Vagina (tissue), 2 donors: ENCODE measurements at regions not wholly inside any gene's neighbourhood (a gene's known extent, or its start where the extent isn't known, plus 50 kb on each side); places are given as distances from the start of the nearest gene placed in this dataset.

ENCODE experiments used
- POLR2A ChIP-seq, 2 donors: fragments of 450-650 bp; IDR thresholded peaks; one replicate each; pipeline ENCODE4 v1.6.1; 2017; ENCODE audit warnings: antibody characterized with exemption in 2 of 2, mild to moderate bottlenecking in 2 of 2, moderate library complexity in 2 of 2
- TF ChIP-seq, protein P1 (sequence below), 3 experiments: fragments of 450-650 bp in 2 of 3; fragments of 200-600 bp in 1 of 3; sonication (generic) in 1 of 3; IDR thresholded peaks; one replicate each; pipeline ENCODE4 v1.5.1; 2017 to 2019; ENCODE audit warnings: antibody characterized with exemption in 3 of 3, mild to moderate bottlenecking in 2 of 3, moderate library complexity in 2 of 3

DNA sequence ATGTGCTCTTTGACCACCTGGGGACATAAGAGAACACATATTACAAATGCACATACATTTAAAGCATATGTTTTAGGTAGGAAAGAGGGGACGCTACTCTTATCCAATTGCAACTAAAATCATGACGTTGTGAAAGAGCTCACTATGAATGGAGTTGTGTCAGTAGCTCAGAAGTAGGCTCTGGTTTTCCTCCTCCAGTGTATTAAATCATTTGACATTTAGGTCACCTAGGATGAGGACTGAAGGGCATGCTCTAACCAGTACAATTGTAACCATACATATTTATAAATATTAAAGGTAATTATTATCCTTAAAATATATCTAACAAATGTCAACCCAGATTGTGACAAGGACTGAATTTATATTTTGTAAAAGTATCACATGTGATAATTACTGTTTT is 389.0 kb downstream of the KLF12 start:
- TF ChIP-seq, protein P1, sequence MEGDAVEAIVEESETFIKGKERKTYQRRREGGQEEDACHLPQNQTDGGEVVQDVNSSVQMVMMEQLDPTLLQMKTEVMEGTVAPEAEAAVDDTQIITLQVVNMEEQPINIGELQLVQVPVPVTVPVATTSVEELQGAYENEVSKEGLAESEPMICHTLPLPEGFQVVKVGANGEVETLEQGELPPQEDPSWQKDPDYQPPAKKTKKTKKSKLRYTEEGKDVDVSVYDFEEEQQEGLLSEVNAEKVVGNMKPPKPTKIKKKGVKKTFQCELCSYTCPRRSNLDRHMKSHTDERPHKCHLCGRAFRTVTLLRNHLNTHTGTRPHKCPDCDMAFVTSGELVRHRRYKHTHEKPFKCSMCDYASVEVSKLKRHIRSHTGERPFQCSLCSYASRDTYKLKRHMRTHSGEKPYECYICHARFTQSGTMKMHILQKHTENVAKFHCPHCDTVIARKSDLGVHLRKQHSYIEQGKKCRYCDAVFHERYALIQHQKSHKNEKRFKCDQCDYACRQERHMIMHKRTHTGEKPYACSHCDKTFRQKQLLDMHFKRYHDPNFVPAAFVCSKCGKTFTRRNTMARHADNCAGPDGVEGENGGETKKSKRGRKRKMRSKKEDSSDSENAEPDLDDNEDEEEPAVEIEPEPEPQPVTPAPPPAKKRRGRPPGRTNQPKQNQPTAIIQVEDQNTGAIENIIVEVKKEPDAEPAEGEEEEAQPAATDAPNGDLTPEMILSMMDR (IDR thresholded peaks at IDR 0.05) = no peak
- TF ChIP-seq POLR2A (IDR thresholded peaks at IDR 0.05) = no peak
